ENCODE measurements at regions not wholly inside any gene's neighbourhood (a gene's known extent, or its start where the extent isn't known, plus 50 kb on each side); places are given as distances from the start of the nearest gene placed in this dataset.
"Not testable (repeated sequence)": the region's sequence is repeated elsewhere in the genome, so short reads cannot be mapped to it uniquely, and the experiment has no call there.

GRCh38 chr2:89233931-89234330 is 542.5 kb downstream of the RPIA start:
- DNase-seq, result not testable (repeated sequence)

- not testable (repeated sequence) for DNase-seq
These were observed 543.5 kb downstream of the RPIA start for GRCh38 chr2:89234818-89235466.

- DNase-seq, result not testable (repeated sequence)
These were observed 545.5 kb downstream of the RPIA start for GRCh38 chr2:89236832-89237450.

- not testable (repeated sequence) for DNase-seq
These were observed 546.3 kb downstream of the RPIA start for GRCh38 chr2:89237783-89238182.

- DNase-seq, result not testable (repeated sequence)
These were observed 551.7 kb downstream of the RPIA start for GRCh38 chr2:89243114-89243700.

GRCh38 chr2:89244407-89244806 is 552.9 kb downstream of the RPIA start:
- not testable (repeated sequence) for DNase-seq

GRCh38 chr2:89245478-89245877 is 554.0 kb downstream of the RPIA start:
- DNase-seq, result not testable (repeated sequence)

- DNase-seq, result not testable (repeated sequence)
These were observed 554.6 kb downstream of the RPIA start for GRCh38 chr2:89246027-89246426.

GRCh38 chr2:89246620-89247019 is 555.1 kb downstream of the RPIA start:
- not testable (repeated sequence) for DNase-seq

- DNase-seq, result not testable (repeated sequence)
These were observed 563.5 kb downstream of the RPIA start for GRCh38 chr2:89255013-89255412.

GRCh38 chr2:89273443-89273842 is 582.0 kb downstream of the RPIA start:
- not testable (repeated sequence) for DNase-seq

GRCh38 chr2:89280536-89280935 is 589.1 kb downstream of the RPIA start:
- DNase-seq, result not testable (repeated sequence)

GRCh38 chr2:89286448-89287080 is 595.1 kb downstream of the RPIA start:
- not testable (repeated sequence) for DNase-seq

GRCh38 chr2:89287084-89287483 is 595.6 kb downstream of the RPIA start:
- not testable (repeated sequence) for DNase-seq

GRCh38 chr2:89291717-89292298 is 600.3 kb downstream of the RPIA start:
- DNase-seq, result not testable (repeated sequence)

- DNase-seq, result not testable (repeated sequence)
These were observed 601.9 kb downstream of the RPIA start for GRCh38 chr2:89293399-89293798.

- not testable (repeated sequence) for DNase-seq
These were observed 602.9 kb downstream of the RPIA start for GRCh38 chr2:89294335-89294734.

- not testable (repeated sequence) for DNase-seq
These were observed 605.4 kb downstream of the RPIA start for GRCh38 chr2:89296820-89297398.

GRCh38 chr2:89299196-89299595 is 607.7 kb downstream of the RPIA start:
- DNase-seq, result not testable (repeated sequence)

- not testable (repeated sequence) for DNase-seq
These were observed 614.1 kb downstream of the RPIA start for GRCh38 chr2:89305623-89306022.

- DNase-seq, result not testable (repeated sequence)
These were observed 615.6 kb downstream of the RPIA start for GRCh38 chr2:89306869-89307637.

GRCh38 chr2:89318990-89319389 is 627.5 kb downstream of the RPIA start:
- DNase-seq, result not testable (repeated sequence)

Data from T1000 (cell line).